ENCODE measurements at regions not wholly inside any gene's neighbourhood (a gene's known extent, or its start where the extent isn't known, plus 50 kb on each side); places are given as distances from the start of the nearest gene placed in this dataset.

- no peak for TF ChIP-seq CTCF (IDR thresholded peaks at IDR 0.05)
- no peak for TF ChIP-seq POLR2A (IDR thresholded peaks at IDR 0.05)
These were observed 54.6 kb upstream of the SIPA1L2 start for GRCh38 chr1:232684371-232685105.

Data from vagina (tissue), 2 donors.